GM18907 (cell line): ENCODE measurements at regions not wholly inside any gene's neighbourhood (a gene's known extent, or its start where the extent isn't known, plus 50 kb on each side); places are given as distances from the start of the nearest gene placed in this dataset.
"Not testable (repeated sequence)": the region's sequence is repeated elsewhere in the genome, so short reads cannot be mapped to it uniquely, and the experiment has no call there.

ENCODE experiments used
- ATAC-seq: cut with Tn5 transposase; IDR thresholded peaks from one replicate; pipeline ENCODE4 v1.9.1; 2021; ENCODE audit warnings: mild to moderate bottlenecking, moderate library complexity; ENCODE audit not compliant: unreplicated experiment

DNA sequence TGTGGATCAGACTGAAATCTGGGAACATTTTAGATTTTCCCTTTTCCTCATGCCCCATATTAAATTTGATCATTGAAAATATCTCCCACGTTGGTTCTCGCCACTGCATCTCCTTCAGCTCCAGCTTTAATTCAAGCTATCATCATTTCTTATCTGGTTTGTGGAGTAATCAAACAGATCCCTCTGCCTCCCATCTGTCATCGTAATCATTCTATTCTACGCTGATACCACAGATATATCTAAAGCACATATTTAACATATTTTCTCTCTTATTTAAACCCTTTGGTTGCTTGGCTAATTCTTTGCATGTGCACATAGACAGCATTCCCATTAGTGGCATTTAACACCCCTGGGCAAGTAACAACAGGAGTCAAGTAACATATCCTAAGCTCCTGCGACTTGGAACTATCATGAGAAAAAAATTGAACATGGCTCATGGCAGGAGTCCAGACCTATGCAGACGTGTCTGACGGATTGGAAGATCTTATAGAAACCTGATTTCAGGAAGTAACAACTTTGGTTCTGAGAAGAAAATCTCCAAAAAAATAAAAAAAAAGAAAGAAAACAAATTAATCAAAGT lies 158.8 kb upstream of the KYNU start:
- ATAC-seq, result no peak

DNA sequence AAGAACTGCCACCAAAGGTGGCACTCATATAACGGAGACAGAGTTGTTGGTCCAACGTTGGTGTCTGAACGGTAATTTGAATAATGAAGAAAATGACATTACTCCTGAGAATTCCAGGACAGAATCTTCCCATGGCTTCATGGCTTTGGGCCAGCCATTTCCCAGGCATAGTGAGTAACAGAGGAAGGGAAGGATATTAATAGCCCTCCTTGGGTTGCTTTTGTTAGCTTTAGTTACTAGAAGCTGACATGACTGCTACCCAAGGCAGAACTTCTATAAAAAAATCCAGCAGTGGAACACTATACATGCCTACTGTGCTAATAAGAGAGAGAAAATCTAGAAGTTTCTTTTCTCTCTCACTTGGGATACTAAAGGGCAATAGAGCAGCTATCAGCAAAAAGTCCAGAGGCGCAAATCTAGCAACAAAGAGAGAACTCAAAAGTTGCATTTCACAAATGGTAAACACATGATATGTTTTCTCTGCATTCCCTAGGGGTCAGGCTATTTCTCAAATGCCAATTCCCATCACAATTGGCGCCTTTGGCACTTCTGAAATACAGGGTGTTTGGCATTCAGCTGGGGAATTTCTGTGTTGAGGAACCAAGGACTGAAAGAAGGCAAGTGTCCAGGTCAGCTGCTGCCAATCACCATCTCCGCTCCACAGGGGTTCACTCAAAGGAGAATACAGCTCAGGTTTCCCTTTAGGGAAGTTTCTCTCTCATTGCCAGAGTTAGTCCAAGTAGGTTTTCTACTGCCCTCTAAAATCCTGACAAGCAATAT lies 160.8 kb upstream of the KYNU start:
- ATAC-seq, result no peak

DNA sequence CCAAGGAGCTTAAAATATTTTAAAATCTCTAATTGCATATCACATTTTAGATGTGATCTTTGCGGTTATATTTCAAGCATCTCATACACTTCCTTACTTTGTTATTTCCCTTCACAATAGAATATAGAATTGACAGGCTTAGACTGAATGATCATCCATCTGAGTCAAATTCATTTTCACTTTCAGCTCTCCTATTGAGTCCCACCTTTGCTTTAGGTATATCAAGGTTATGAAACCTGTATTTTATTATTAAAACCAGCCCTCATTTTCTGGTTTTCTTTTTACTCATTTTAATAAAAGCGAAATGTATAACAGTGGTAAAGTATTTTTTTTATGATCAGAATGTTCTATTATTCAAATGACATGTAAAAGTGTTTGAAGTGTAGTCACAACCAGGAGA lies 162.9 kb upstream of the KYNU start:
- ATAC-seq, result peak; percentile 78

DNA sequence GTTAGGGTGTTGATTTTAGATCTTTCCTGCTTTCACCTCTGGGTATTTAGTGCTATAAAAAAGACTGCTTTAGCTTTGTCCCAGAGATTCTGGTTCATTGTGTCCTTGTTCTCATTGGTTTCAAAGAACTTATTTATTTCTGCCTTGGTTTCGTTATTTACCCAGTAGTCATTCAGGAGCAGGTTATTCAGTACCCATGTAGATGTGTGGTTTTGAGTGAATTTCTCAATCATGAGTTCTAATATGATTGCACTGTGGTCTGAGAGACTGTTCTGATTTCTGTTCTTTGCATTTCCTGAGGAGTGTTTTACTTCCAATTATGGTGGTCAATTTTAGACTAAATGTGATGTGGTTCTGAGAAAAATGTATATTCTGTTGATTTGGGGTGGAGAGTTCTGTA lies 167.1 kb upstream of the KYNU start:
- no peak for ATAC-seq

DNA sequence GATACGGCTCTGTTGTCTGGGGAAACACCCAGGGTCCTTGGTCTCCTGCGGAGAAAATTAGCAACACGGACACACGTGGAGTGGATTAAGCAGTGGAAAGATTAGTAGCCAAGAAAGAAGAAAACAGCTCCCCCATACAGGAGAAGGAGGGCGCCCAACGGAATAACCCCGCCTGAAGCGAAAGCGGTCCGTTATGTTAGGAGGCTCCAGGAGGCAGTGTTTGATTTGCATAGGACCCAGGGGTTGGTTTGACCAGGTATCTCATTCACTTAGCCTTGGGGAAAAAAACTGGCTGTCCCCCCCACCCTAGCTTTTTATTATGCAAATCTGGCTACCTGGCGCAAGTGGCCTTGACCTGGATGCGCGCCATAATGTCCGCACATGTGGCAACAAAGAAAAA lies 170.1 kb upstream of the KYNU start:
- ATAC-seq, result no peak

DNA sequence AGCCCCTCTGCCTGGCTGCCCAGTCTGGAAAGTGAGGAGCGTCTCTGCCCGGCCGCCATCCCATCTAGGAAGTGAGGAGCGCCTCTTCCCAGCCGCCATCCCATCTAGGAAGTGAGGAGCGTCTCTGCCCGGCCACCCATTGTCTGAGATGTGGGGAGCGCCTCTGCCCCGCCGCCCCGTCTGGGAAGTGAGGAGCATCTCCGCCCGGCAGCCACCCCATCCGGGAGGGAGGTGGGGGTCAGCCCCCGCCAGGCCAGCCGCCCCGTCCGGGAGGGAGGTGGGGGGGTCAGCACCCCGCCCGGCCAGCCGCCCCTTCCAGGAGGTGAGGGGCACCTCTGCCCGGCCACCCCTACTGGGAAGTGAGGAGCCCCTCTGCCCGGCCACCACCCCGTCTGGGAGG lies 175.1 kb upstream of the KYNU start:
- not testable (repeated sequence) for ATAC-seq

DNA sequence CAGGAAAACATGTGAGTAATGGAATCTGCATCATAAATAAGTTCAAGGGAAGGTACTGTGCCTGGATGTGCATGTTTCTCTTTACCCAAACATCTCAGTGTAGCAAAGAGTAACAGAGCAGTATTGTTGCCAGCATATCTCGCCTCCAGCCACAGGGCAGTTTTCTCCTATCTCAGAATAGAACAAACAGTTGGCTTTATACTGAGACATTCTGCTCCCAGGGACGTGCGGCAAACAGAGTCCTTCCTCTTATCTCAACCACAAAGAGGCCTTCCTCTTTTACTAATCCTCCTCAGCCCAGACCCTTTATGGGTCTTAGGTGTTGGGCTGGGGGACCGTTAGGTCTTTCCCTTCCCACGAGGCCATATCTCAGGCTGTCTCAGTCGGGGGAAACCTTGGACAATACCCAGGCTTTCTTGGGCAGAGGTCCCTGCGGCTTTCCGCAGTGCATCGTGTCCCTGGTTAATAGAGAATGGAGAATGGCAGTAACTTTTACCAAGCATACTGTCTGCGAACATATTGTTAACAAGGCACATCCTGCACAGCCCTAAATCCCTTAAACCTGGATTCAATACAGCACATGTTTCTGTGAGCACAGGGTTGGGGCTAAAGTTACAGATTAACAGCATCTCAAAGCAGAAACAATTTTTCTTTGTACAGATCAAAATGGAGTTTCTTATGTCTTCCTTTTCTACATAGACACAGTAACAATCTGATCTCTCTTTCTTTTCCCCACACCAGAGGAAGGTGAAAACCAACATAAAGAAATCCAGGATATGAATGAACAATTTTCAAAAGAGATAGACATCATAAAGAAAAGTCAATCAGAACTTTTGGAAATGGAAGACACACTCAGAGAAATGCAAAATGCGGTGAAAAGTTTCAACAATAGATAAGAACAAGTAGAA lies 181.9 kb upstream of the KYNU start:
- peak; percentile 54 for ATAC-seq

DNA sequence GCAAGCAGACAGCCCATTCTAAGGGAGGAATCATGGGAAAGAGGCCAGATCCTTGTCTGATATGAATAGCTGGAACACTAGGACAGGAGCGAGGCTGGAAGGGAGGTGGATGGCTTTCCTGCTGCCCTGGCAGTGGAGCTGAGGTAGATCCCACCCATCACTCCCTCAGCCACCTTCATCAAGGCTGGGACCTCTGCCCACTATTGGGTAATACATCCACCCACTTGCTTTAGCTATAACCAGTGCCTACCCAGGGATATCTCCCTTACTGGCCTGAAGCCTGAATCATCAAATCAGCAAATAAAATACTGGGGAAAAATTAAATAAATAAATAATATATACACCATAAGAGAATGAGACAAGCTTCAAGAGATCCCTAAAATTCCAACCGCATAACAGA lies 183.2 kb upstream of the KYNU start:
- no peak for ATAC-seq

DNA sequence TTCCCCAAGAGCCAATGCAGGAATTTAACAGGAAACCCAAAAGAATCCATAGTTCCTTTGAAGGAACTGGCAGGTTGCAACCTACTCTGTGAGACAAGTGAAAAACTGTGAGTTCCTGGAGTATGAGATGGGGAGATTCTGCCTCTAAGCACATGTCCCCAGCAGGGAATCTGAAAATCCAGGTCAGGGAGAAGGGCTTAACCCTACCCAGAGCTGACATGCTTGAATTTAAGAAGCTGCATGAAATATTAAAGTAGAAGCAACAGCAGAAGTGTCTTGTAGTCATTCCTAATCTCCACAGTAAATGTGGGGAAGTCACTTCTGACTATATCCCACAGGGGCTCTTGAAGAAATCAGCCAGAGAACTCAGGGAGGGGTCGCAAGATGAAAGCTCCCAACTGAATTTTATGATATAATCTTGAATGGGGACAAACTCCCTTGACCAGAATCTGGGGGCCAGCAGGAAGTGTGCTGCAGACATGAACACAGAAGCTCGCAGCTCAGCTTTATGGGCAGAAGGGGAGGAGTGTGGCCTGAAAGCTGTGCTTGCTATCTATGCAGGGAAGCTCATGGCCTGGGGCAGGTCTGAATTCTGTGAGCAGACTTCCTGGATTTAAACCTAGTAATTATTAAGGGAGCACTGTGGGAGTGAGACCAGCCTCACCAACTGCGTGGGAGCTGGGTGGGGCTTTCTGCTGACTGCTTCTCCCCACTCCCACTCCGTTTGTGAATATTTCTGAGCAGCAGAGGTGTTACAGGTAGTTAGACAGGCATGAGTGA lies 184.1 kb upstream of the KYNU start:
- ATAC-seq, result no peak

DNA sequence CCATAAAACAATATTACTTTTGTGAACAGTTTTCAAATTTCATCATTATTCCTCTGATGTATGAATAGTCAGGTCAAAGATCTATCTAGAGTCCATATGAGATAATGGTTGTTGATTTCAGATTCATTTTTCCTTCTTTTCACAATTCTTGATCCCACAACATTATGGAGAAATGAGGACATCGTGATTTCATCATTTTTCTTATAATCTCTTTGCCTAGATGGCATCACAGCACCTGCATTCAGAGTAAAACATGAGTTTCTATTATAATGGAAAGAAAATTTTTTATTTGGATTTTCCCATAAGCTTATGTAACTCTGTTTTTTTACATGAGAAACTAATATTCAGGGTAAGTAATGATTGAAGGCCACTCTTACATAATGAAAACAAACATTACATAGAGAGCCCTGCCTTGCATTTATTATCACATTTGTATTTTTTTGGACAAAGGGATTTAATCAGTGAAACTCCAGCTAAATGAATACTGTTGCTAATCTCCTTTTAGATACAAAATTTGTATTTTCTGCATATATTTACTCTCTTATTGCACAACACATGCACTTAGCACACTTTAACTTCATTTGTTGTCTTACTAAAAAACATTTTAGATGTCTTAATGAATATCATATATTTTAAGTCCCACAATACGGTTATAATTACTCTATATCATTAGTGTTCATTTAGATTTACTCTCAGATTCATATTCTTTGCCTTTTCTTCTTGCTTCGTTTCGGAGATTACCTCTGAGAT lies 188.4 kb upstream of the KYNU start:
- no peak for ATAC-seq

DNA sequence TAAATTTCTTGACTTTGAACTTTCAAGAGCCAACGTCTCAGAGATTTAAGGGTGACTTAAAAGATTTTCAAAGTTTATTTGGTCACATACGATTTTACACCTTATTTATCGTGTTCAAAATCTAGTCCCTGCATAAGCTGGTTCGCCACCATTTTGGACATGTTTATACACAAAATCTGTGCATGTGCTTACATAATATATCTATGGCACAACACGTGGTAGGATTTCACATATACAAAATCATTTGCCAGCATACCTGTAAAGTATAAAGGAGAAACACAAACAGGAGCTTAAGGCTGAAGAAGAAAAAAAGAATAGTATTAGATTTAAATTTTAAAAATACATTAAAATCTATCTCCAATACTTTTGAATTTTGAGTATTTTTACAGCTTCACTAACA lies 190.0 kb upstream of the KYNU start:
- no peak for ATAC-seq

DNA sequence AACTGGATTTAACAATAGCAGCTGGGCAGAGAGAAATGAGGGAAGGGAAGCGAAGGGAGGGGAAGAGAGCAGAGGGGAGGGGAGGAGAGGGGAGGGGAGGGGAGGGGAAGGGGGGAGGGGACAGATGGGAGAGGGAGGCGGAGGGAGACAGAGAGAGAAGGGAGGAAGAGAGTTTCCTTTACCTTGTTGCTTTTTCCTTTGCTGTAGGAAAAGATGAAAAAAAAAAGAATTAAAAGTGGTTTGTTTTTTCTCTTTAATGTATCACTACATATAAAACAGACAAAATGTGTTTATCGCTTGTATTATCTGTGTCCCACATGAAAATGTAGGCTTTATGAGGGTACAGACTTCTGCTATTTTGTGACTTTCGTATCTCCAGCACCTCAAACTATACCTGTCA lies 190.4 kb upstream of the KYNU start:
- ATAC-seq, result no peak

DNA sequence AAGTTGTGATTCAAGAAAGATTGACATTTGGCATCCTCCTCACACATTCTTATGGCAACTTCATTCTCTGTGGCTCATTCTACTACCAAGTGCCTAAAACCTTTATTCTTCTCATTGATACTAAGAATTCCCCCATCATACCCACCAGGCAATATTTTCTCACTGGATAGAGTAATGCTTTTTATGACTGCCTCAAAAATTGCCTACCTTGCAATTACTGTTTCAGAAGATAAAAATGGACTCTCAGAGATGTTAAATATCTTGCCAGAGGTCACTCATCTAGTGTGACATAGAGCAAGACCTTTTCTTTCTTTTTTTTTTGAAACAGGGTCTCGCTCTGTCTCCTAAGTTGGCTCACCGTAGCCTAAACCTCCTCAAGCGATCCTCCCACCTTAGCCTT lies 192.8 kb upstream of the KYNU start:
- no peak for ATAC-seq

DNA sequence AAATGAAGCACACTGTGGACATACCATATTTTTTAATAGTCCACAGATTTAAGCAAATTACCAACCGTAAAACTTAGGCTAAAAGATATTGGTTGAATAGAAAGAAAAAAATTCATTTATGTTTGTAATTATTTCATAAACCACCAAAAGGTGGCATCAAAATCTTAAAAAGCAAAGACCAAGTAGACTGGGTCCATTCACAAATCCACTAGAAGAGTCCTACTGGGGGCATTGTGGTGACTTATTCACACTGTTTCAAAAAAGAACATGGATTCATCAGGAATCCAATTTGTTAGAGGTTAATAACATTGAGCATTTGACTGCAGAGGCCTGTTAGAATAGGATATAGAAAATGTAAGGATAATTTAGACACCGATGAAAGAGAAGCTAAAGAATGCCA lies 194.9 kb upstream of the KYNU start:
- no peak for ATAC-seq

DNA sequence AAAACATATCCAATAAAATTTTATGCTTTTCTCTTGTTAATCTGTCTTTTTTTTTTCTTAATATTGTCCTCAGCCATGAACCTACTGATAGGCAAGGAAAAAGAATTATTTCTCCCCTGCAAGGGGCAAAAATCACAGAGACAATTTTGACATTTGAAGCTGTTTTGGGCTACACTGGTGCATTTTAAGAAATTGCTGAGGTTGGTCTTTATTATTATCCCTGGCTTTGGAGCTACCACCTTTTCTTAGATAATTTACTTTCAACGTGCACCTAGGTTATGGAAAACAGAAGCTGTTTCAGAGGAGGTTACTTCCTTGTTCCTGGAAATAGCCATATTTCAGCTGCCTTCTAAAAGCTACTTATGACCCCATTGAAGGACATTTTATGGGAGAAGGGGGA lies 195.5 kb upstream of the KYNU start:
- no peak for ATAC-seq

DNA sequence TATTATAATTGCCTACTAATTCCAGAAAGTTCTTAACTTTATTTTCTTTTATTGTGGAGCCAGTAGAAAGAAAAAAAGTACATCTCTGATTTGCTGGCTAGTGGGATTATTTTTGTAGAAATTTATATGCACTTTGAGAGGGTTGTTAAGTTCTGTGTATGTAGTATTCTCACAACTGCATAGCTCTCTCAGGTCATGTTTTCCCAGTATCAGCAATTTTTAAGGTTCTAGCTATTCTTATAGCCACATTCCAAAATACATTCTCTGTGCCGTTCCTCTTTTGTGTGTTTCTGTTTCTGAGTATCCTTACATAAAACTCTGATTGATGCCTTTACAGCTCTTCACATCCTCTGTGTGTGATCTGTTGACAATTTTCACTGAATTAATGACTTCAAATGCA lies 199.3 kb upstream of the KYNU start:
- ATAC-seq, result no peak

DNA sequence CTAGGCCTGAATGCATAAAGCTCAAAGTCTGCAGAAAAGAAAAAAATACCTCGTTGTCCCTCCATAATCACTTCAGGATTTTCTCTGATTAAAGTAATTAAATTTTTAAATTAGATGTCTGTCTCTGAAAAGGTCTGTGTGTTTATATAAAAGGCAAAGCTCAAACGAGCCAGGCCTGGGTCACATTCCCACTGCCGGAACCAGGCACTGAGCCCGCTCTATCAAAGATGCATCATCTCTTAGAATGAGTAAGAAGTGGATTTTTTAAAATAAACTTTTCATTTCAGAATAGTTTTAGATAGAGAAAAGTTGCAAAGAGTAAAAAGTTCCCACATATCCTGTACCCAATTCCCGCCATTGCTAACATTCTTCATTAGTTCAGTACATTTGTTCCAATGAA lies 202.1 kb upstream of the KYNU start:
- no peak for ATAC-seq

DNA sequence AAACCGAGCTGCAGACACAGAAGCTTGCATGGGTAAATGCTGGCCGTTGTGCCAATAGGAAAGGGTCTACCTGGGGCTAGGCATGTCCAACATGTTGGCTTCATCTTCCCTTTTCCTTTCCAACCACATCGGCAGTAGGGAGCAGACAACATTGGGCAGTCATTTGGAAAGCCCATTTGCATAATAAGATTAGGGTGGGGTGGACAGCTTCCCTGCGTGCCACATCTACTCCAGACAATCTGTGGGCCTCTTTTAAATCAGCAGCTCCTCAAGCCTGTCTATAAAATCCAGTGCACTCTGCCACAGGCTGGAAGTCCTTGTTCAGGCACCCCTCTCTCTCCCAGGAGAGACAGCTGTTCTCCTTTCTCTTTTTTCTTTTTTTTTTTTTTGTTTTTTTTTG lies 203.6 kb upstream of the KYNU start:
- no peak for ATAC-seq

DNA sequence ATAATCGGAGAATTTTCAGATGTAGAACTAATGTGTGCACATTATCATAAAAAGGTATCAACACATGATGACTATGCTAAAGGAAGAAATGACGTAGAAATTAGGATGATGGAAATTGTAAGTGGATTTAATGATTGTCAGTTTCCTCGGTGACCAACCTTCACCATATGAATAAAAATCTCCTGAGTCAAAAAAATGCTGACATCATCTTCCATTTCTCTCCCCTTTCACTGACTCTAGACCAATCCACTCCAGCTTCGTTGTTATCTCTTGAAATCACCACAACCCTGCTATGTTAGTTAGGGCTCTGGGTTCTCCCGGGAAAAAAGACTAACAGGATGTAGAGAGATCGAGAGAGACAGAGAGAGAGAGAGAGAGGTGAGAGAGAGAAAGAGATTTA lies 204.8 kb upstream of the KYNU start:
- no peak for ATAC-seq

DNA sequence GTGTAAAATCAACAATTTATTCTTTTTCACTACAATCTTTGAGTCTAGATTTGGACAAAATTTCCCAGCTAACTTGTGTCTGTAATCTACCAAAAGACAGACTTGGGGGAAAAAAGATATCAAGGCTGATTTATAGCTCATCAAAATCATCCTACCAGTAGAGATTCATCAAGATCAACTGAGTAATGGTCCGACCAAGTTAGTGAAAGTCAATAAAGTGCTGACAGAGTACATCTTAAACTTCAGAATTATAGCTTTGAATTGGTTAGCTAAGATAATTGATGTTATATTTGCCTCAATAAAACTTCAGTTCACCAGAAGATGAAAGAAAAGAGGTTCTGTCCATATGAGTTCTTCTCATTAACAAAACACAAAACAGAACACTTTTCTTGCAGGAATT lies 207.1 kb upstream of the KYNU start:
- ATAC-seq, result no peak
